ENCODE measurements at regions not wholly inside any gene's neighbourhood (a gene's known extent, or its start where the extent isn't known, plus 50 kb on each side); places are given as distances from the start of the nearest gene placed in this dataset.

GRCh38 chr18:70415823-70416488 is 127.1 kb downstream of the SOCS6 start:
- Histone ChIP-seq H2BK5ac (ENCODE audit: low read length) (no peak overlapping the region), H3K18ac (ENCODE audit: low read length) (no peak overlapping the region)
- WGBS (ENCODE audit: extremely low coverage, insufficient coverage, low lambda C conversion rate), result no CpG with 5 or more reads among the region's 13 CpGs

GRCh38 chr18:70414315-70414900 is 125.6 kb downstream of the SOCS6 start:
- no CpG with 5 or more reads among the region's 6 CpGs for WGBS (ENCODE audit: extremely low coverage, insufficient coverage, low lambda C conversion rate)

More at GRCh38 chr18:70415823-70416488, 127.1 kb downstream of the SOCS6 start:
- Histone ChIP-seq H3K27me3 (ENCODE audit: insufficient read depth, low read length, poor library complexity) (no peaks in the 10 kb centered on the region), H3K79me2 (ENCODE audit: control insufficient read depth, insufficient read depth, low read length) (no peaks in the 10 kb centered on the region), H3K23ac (ENCODE audit: low read length) (no peak overlapping the region), H3K36me3 (ENCODE audit: control insufficient read depth, insufficient read depth, low read length) (no peaks in the 10 kb centered on the region), H4K8ac (ENCODE audit: low read depth, low read length) (no peak overlapping the region), H3K79me1 (ENCODE audit: low read length) (no peaks in the 10 kb centered on the region), H2AK5ac (ENCODE audit: low read length) (no peak overlapping the region), H4K5ac (ENCODE audit: low read length) (no peak overlapping the region), H3K56ac (ENCODE audit: low read length) (no peak overlapping the region), H3K4me2 (ENCODE audit: low read length) (no peak overlapping the region), H2BK15ac (replicated peaks; ENCODE audit: low read depth) (no peak overlapping the region), H3K9ac (ENCODE audit: low read length) (no peak overlapping the region), H3K27ac (ENCODE audit: low read depth, low read length) (no peak overlapping the region), H2BK120ac (ENCODE audit: low read depth, low read length) (no peak overlapping the region), H3K4me3 (ENCODE audit: low read length) (no peak overlapping the region), H3K4me1 (ENCODE audit: control insufficient read depth, low read depth, low read length) (no peaks in the 10 kb centered on the region), H3K4ac (ENCODE audit: low read depth, low read length) (no peak overlapping the region)
- DNase-seq, result peak; percentile 21

GRCh38 chr18:70413455-70413854 is 124.6 kb downstream of the SOCS6 start:
- no peak for DNase-seq
- no peak overlapping the region for H3K27ac ChIP-seq (ENCODE audit: low read depth, low read length)
- H3K36me3 ChIP-seq (ENCODE audit: control insufficient read depth, insufficient read depth, low read length), result no peaks in the 10 kb centered on the region
- no peak overlapping the region for H4K8ac ChIP-seq (ENCODE audit: low read depth, low read length)
- H3K23ac ChIP-seq (ENCODE audit: low read length), result no peak overlapping the region
- no peak overlapping the region for H2BK5ac ChIP-seq (ENCODE audit: low read length)
- H2BK15ac ChIP-seq (replicated peaks; ENCODE audit: low read depth), result no peak overlapping the region
- H3K56ac ChIP-seq (ENCODE audit: low read length), result no peak overlapping the region
- H3K27me3 ChIP-seq (ENCODE audit: insufficient read depth, low read length, poor library complexity), result no peaks in the 10 kb centered on the region
- no CpG with 5 or more reads among the region's 3 CpGs for WGBS (ENCODE audit: extremely low coverage, insufficient coverage, low lambda C conversion rate)
- no peaks in the 10 kb centered on the region for H3K79me1 ChIP-seq (ENCODE audit: low read length)
- H3K4ac ChIP-seq (ENCODE audit: low read depth, low read length), result no peak overlapping the region
- no peak overlapping the region for H2AK5ac ChIP-seq (ENCODE audit: low read length)
- H2BK120ac ChIP-seq (ENCODE audit: low read depth, low read length), result no peak overlapping the region
- no peaks in the 10 kb centered on the region for H3K79me2 ChIP-seq (ENCODE audit: control insufficient read depth, insufficient read depth, low read length)
- no peak overlapping the region for H3K9ac ChIP-seq (ENCODE audit: low read length)
- no peak overlapping the region for H4K5ac ChIP-seq (ENCODE audit: low read length)
- H3K4me1 ChIP-seq (ENCODE audit: control insufficient read depth, low read depth, low read length), result no peaks in the 10 kb centered on the region
- no peak overlapping the region for H3K4me3 ChIP-seq (ENCODE audit: low read length)
- no peak overlapping the region for H3K18ac ChIP-seq (ENCODE audit: low read length)
- H3K4me2 ChIP-seq (ENCODE audit: low read length), result no peak overlapping the region

More at GRCh38 chr18:70414315-70414900, 125.6 kb downstream of the SOCS6 start:
- Histone ChIP-seq H3K56ac (ENCODE audit: low read length) (no peak overlapping the region), H3K9ac (ENCODE audit: low read length) (no peak overlapping the region), H2BK120ac (ENCODE audit: low read depth, low read length) (no peak overlapping the region), H3K27ac (ENCODE audit: low read depth, low read length) (no peak overlapping the region), H3K4me1 (ENCODE audit: control insufficient read depth, low read depth, low read length) (no peaks in the 10 kb centered on the region), H3K79me1 (ENCODE audit: low read length) (no peaks in the 10 kb centered on the region), H3K79me2 (ENCODE audit: control insufficient read depth, insufficient read depth, low read length) (no peaks in the 10 kb centered on the region), H3K27me3 (ENCODE audit: insufficient read depth, low read length, poor library complexity) (no peaks in the 10 kb centered on the region), H2BK5ac (ENCODE audit: low read length) (no peak overlapping the region), H4K8ac (ENCODE audit: low read depth, low read length) (no peak overlapping the region), H3K23ac (ENCODE audit: low read length) (no peak overlapping the region), H4K5ac (ENCODE audit: low read length) (no peak overlapping the region), H3K4ac (ENCODE audit: low read depth, low read length) (no peak overlapping the region), H3K18ac (ENCODE audit: low read length) (no peak overlapping the region), H2BK15ac (replicated peaks; ENCODE audit: low read depth) (no peak overlapping the region), H3K4me3 (ENCODE audit: low read length) (no peak overlapping the region), H3K36me3 (ENCODE audit: control insufficient read depth, insufficient read depth, low read length) (no peaks in the 10 kb centered on the region), H2AK5ac (ENCODE audit: low read length) (no peak overlapping the region), H3K4me2 (ENCODE audit: low read length) (no peak overlapping the region)
- no peak for DNase-seq

- Histone ChIP-seq H3K9ac (ENCODE audit: low read length) (no peak overlapping the region), H3K4ac (ENCODE audit: low read depth, low read length) (no peak overlapping the region), H4K8ac (ENCODE audit: low read depth, low read length) (no peak overlapping the region), H3K56ac (ENCODE audit: low read length) (no peak overlapping the region), H3K27ac (ENCODE audit: low read depth, low read length) (no peak overlapping the region), H2BK120ac (ENCODE audit: low read depth, low read length) (no peak overlapping the region), H2BK15ac (replicated peaks; ENCODE audit: low read depth) (no peak overlapping the region), H2BK5ac (ENCODE audit: low read length) (no peak overlapping the region), H3K36me3 (ENCODE audit: control insufficient read depth, insufficient read depth, low read length) (no peaks in the 10 kb centered on the region), H3K4me2 (ENCODE audit: low read length) (no peak overlapping the region), H3K79me1 (ENCODE audit: low read length) (no peaks in the 10 kb centered on the region), H3K23ac (ENCODE audit: low read length) (no peak overlapping the region), H3K79me2 (ENCODE audit: control insufficient read depth, insufficient read depth, low read length) (no peaks in the 10 kb centered on the region), H3K4me1 (ENCODE audit: control insufficient read depth, low read depth, low read length) (no peaks in the 10 kb centered on the region), H3K4me3 (ENCODE audit: low read length) (no peak overlapping the region), H3K18ac (ENCODE audit: low read length) (no peak overlapping the region), H4K5ac (ENCODE audit: low read length) (no peak overlapping the region), H3K27me3 (ENCODE audit: insufficient read depth, low read length, poor library complexity) (no peaks in the 10 kb centered on the region), H2AK5ac (ENCODE audit: low read length) (no peak overlapping the region)
- no peak for DNase-seq
- no CpG with 5 or more reads among the region's 6 CpGs for WGBS (ENCODE audit: extremely low coverage, insufficient coverage, low lambda C conversion rate)
Observed at GRCh38 chr18:70411876-70412435, 123.1 kb downstream of the SOCS6 start.

- no peak overlapping the region for H3K4ac ChIP-seq (ENCODE audit: low read depth, low read length)
- H2AK5ac ChIP-seq (ENCODE audit: low read length), result no peak overlapping the region
- no peak for DNase-seq
- H3K27ac ChIP-seq (ENCODE audit: low read depth, low read length), result no peak overlapping the region
- H4K5ac ChIP-seq (ENCODE audit: low read length), result no peak overlapping the region
- no peak overlapping the region for H3K4me2 ChIP-seq (ENCODE audit: low read length)
- no peak overlapping the region for H2BK120ac ChIP-seq (ENCODE audit: low read depth, low read length)
- no peak overlapping the region for H3K23ac ChIP-seq (ENCODE audit: low read length)
- no peaks in the 10 kb centered on the region for H3K36me3 ChIP-seq (ENCODE audit: control insufficient read depth, insufficient read depth, low read length)
- H2BK5ac ChIP-seq (ENCODE audit: low read length), result no peak overlapping the region
- no peaks in the 10 kb centered on the region for H3K4me1 ChIP-seq (ENCODE audit: control insufficient read depth, low read depth, low read length)
- no peaks in the 10 kb centered on the region for H3K27me3 ChIP-seq (ENCODE audit: insufficient read depth, low read length, poor library complexity)
- no peak overlapping the region for H3K9ac ChIP-seq (ENCODE audit: low read length)
- no peaks in the 10 kb centered on the region for H3K79me2 ChIP-seq (ENCODE audit: control insufficient read depth, insufficient read depth, low read length)
- H3K18ac ChIP-seq (ENCODE audit: low read length), result no peak overlapping the region
- no peak overlapping the region for H3K4me3 ChIP-seq (ENCODE audit: low read length)
- H2BK15ac ChIP-seq (replicated peaks; ENCODE audit: low read depth), result no peak overlapping the region
- no peaks in the 10 kb centered on the region for H3K79me1 ChIP-seq (ENCODE audit: low read length)
- no peak overlapping the region for H4K8ac ChIP-seq (ENCODE audit: low read depth, low read length)
- no CpG with 5 or more reads among the region's 2 CpGs for WGBS (ENCODE audit: extremely low coverage, insufficient coverage, low lambda C conversion rate)
- no peak overlapping the region for H3K56ac ChIP-seq (ENCODE audit: low read length)
Observed at GRCh38 chr18:70411307-70411706, 122.5 kb downstream of the SOCS6 start.
